H1 (cell line): ENCODE measurements at regions not wholly inside any gene's neighbourhood (a gene's known extent, or its start where the extent isn't known, plus 50 kb on each side); places are given as distances from the start of the nearest gene placed in this dataset.

ENCODE experiments used
- CTCF ChIA-PET: fragments of 300-600 bp; sonication (Branson Sonifier 250); formaldehyde crosslinking; loops from one replicate; lab custom pipeline; 2021; ENCODE audit not compliant: partially characterized antibody; lab: Charles Lee
- POLR2A ChIA-PET: fragments of 300-600 bp; sonication (Branson Sonifier 250); formaldehyde crosslinking; loops from one replicate; lab custom pipeline; 2021; ENCODE audit warnings: inconsistent platforms; ENCODE audit not compliant: partially characterized antibody; lab: Charles Lee
- DNase-seq, 2 experiments: peaks; one replicate each; pipeline versions ENCODE4 v3.0.0 to v3.0.0-alpha.2; 2010 to 2022; ENCODE audit warnings: low spot score in 2 of 2, low read depth in 1 of 2, mixed read lengths in 1 of 2
- FAIRE-seq: peaks from 2 replicates; lab custom pipeline; 2011; peaks lifted over from hg19 to GRCh38; lab: Jason Lieb, UNC
- H2AFZ ChIP-seq: 2 replicates; pipeline ENCODE4 v1.8.1; 2012; ENCODE audit warnings: low read length, inconsistent platforms
- H2AK5ac ChIP-seq: 2 replicates; pipeline ENCODE4 v1.6.1; 2013; ENCODE audit warnings: low read depth, low read length
- H2BK120ac ChIP-seq: replicated peaks from 2 replicates; pipeline ENCODE3; 2013; ENCODE audit warnings: low read depth, low read length, inconsistent platforms
- H2BK12ac ChIP-seq: 2 replicates; pipeline ENCODE4 v1.6.1; 2013; ENCODE audit warnings: low read depth, low read length
- H2BK15ac ChIP-seq: 2 replicates; pipeline ENCODE4 v1.6.1; 2013; ENCODE audit warnings: low read length
- H2BK20ac ChIP-seq: 2 replicates; pipeline ENCODE4 v1.6.1; 2013; ENCODE audit warnings: low read length
- H2BK5ac ChIP-seq: 2 replicates; pipeline ENCODE4 v1.6.1; 2013; ENCODE audit warnings: low read depth, low read length
- H3K14ac ChIP-seq: 2 replicates; pipeline ENCODE4 v1.6.1; 2013; ENCODE audit warnings: inconsistent platforms; ENCODE audit not compliant: insufficient read length
- H3K18ac ChIP-seq: 2 replicates; pipeline ENCODE4 v1.6.1; 2013; ENCODE audit warnings: low read length; ENCODE audit errors: extremely low read depth
- H3K23ac ChIP-seq: 2 replicates; pipeline ENCODE4 v1.6.1; 2013; ENCODE audit warnings: inconsistent platforms; ENCODE audit not compliant: insufficient read length
- H3K23me2 ChIP-seq: 2 replicates; pipeline ENCODE4 v1.6.1; 2013; ENCODE audit warnings: low read depth, low read length
- H3K27ac ChIP-seq: 2 replicates; pipeline ENCODE4 v1.6.1; 2011; ENCODE audit warnings: low read depth, low read length, inconsistent platforms
- H3K27me3 ChIP-seq, 4 experiments: replicated peaks in 1 of 4; 1 replicate in 1 of 4; 2 replicates in 3 of 4; pipeline versions ENCODE4 v1.6.1 to v1.8.1; 2011 to 2013; ENCODE audit warnings: low read length in 3 of 4, mild to moderate bottlenecking in 3 of 4, inconsistent platforms in 2 of 4, mixed read lengths in 2 of 4, moderate library complexity in 1 of 4; ENCODE audit not compliant: control insufficient read depth in 3 of 4, insufficient read depth in 3 of 4; ENCODE audit errors: extremely low read depth in 1 of 4
- H3K36me3 ChIP-seq, 4 experiments: 2 replicates each; pipeline versions ENCODE4 v1.6.1 to v1.8.1; 2011 to 2013; ENCODE audit warnings: mild to moderate bottlenecking in 4 of 4, low read length in 3 of 4, moderate library complexity in 2 of 4, control low read depth in 1 of 4, inconsistent platforms in 1 of 4; ENCODE audit not compliant: insufficient read depth in 4 of 4, control insufficient read depth in 2 of 4
- H3K4ac ChIP-seq: replicated peaks from 2 replicates; pipeline ENCODE3; 2013; ENCODE audit warnings: low read length, low read depth, mixed read lengths, inconsistent platforms; ENCODE audit not compliant: insufficient read length
- H3K4me1 ChIP-seq, 4 experiments: replicated peaks in 1 of 4; 1 replicate in 1 of 4; 2 replicates in 3 of 4; pipeline versions ENCODE4 v1.6.1 to v1.8.1; 2011 to 2013; ENCODE audit warnings: low read length in 3 of 4, inconsistent platforms in 2 of 4, mixed read lengths in 1 of 4; ENCODE audit not compliant: insufficient read depth in 4 of 4, control insufficient read depth in 3 of 4
- H3K4me2 ChIP-seq, 2 experiments: 2 replicates each; pipeline versions ENCODE4 v1.6.1 to v1.8.1; 2011 to 2013; ENCODE audit warnings: low read depth in 2 of 2, low read length in 2 of 2, control low read depth in 1 of 2, inconsistent platforms in 1 of 2, mild to moderate bottlenecking in 1 of 2; ENCODE audit not compliant: insufficient read depth in 1 of 2
- H3K4me3 ChIP-seq, 4 experiments: fragments of 200-600, 300-600 bp in 1 of 4; sonication (generic), shearing (Covaris generic), sonication (Bioruptor Twin) in 1 of 4; 2 replicates each; pipeline versions ENCODE4 v1.5.1 to v1.8.1; 2011 to 2016; ENCODE audit warnings: low read length in 4 of 4, low read depth in 3 of 4, control low read depth in 2 of 4, inconsistent platforms in 2 of 4, mild to moderate bottlenecking in 2 of 4, mixed read lengths in 1 of 4, moderate library complexity in 1 of 4; ENCODE audit not compliant: insufficient read depth in 2 of 4; ENCODE audit errors: extremely low read depth in 1 of 4
- H3K56ac ChIP-seq: replicated peaks from 2 replicates; pipeline ENCODE3; 2013; ENCODE audit warnings: low read depth, mild to moderate bottlenecking, mixed read lengths, low read length, inconsistent platforms; ENCODE audit not compliant: insufficient read length
- H3K79me1 ChIP-seq: 2 replicates; pipeline ENCODE4 v1.6.1; 2013; ENCODE audit warnings: low read depth, low read length, control low read depth
- H3K79me2 ChIP-seq, 2 experiments: 2 replicates each; pipeline versions ENCODE4 v1.6.1 to v1.8.1; 2012 to 2013; ENCODE audit warnings: low read length in 2 of 2, mild to moderate bottlenecking in 2 of 2, inconsistent platforms in 1 of 2; ENCODE audit not compliant: insufficient read depth in 2 of 2, control insufficient read depth in 1 of 2
- H3K9ac ChIP-seq, 4 experiments: replicated peaks in 1 of 4; 1 replicate in 1 of 4; 2 replicates in 3 of 4; pipeline versions ENCODE4 v1.6.1 to v1.8.1; 2011 to 2013; ENCODE audit warnings: low read depth in 3 of 4, low read length in 3 of 4, control low read depth in 2 of 4, mild to moderate bottlenecking in 2 of 4, moderate library complexity in 2 of 4, inconsistent platforms in 1 of 4; ENCODE audit errors: extremely low read depth in 1 of 4
- H3K9me3 ChIP-seq, 2 experiments: 2 replicates each; pipeline versions ENCODE4 v1.6.1 to v1.8.1; 2012 to 2013; ENCODE audit warnings: mild to moderate bottlenecking in 2 of 2, moderate library complexity in 2 of 2, control low read depth in 1 of 2, inconsistent platforms in 1 of 2, low read depth in 1 of 2, low read length in 1 of 2, mixed read lengths in 1 of 2; ENCODE audit not compliant: insufficient read depth in 2 of 2
- H4K20me1 ChIP-seq, 2 experiments: replicated peaks in 1 of 2; 2 replicates each; pipeline versions ENCODE3 to v1.8.1; 2011 to 2013; ENCODE audit warnings: inconsistent platforms in 2 of 2, low read length in 2 of 2, mild to moderate bottlenecking in 1 of 2; ENCODE audit not compliant: insufficient read depth in 2 of 2, control insufficient read depth in 1 of 2
- H4K5ac ChIP-seq: 2 replicates; pipeline ENCODE4 v1.6.1; 2013; ENCODE audit warnings: low read length, low read depth, mixed read lengths, inconsistent platforms; ENCODE audit not compliant: insufficient read length
- H4K8ac ChIP-seq: 2 replicates; pipeline ENCODE4 v1.8.0; 2013; ENCODE audit warnings: mild to moderate bottlenecking, moderate library complexity, low read length, inconsistent platforms; ENCODE audit not compliant: insufficient read depth; ENCODE audit errors: extremely low read depth
- H4K91ac ChIP-seq: replicated peaks from 2 replicates; pipeline ENCODE3; 2013; ENCODE audit warnings: low read length, mixed read lengths, inconsistent platforms; ENCODE audit not compliant: insufficient read length
- CBX8 ChIP-seq: fragments of 300-800, 300-1000 bp; sonication (generic); IDR thresholded peaks from 2 replicates; pipeline ENCODE4 v1.7.1; 2016; ENCODE audit warnings: low read depth, low read length, borderline replicate concordance
- KDM4A ChIP-seq: IDR thresholded peaks from one replicate; pipeline ENCODE4 v1.7.1; 2012; ENCODE audit warnings: low read depth, mild to moderate bottlenecking, moderate library complexity, low read length, inconsistent platforms; ENCODE audit not compliant: severe bottlenecking
- RAD21 ChIP-seq, 2 experiments: IDR thresholded peaks in 1 of 2; conservative IDR thresholded peaks in 1 of 2; 2 replicates each; pipeline ENCODE4 v1.6.1; 2011; ENCODE audit warnings: low read depth in 2 of 2, low read length in 2 of 2, improper control_type of control experiment in 1 of 2, inconsistent platforms in 1 of 2, mild to moderate bottlenecking in 1 of 2, moderate library complexity in 1 of 2
- WGBS, 2 experiments: shearing (Covaris generic) in 1 of 2; methylation state at CpG; one replicate each; pipeline versions ENCODE4 v1.1.6 to v1.1.7; 2013 to 2015; ENCODE audit warnings: low lambda C conversion rate in 2 of 2, mixed read lengths in 2 of 2, inconsistent platforms in 1 of 2, low coverage in 1 of 2, missing lambda C conversion rate in 1 of 2; ENCODE audit not compliant: insufficient replicate concordance in 2 of 2, insufficient coverage in 1 of 2, insufficient read length in 1 of 2; ENCODE audit errors: extremely low coverage in 1 of 2, missing lambda C conversion rate in 1 of 2; 5-methylcytosine and 5-hydroxymethylcytosine counted together

DNA sequence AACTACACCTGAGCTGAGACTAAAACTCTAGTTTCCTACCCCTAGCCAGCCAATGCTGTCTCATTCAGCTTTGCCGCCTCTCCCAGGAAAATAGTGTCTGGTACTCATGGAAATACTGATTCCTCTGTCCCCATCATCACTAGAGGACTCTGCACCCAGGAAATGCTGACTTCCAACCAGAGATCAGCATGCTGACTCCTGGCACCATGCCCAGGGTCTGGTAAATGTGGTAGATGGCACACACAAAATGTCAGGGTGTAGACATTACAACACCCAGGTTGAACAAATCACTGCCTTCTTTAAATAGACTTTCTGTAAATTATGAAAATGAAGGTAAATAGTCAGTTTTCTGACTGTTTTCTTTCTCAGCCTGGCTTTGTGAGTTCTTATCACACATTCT is 307.3 kb upstream of the CHAC2 start:
- Histone ChIP-seq H4K20me1 (no peaks in the 10 kb centered on the region), H3K9ac (no peak overlapping the region), H3K27ac (no peak overlapping the region), H4K5ac (no peak overlapping the region), H2BK15ac (no peak overlapping the region), H2BK120ac (no peak overlapping the region), H2BK5ac (no peak overlapping the region), H3K56ac (no peak overlapping the region), H3K18ac (no peak overlapping the region), H3K14ac (no peak overlapping the region), H3K36me3 (no peaks in the 10 kb centered on the region), H4K8ac (no peak overlapping the region), H2AK5ac (no peak overlapping the region), H3K27me3 (no peaks in the 10 kb centered on the region), H3K79me2 (no peaks in the 10 kb centered on the region), H3K79me1 (no peaks in the 10 kb centered on the region), H2BK12ac (no peak overlapping the region), H3K9me3 (0 out of 4 replicates have a peak, but pooled peaks cover under 1% of the 10 kb centered on the region in 2 experiments), H3K4me3 (no peak overlapping the region), H3K23me2 (no peaks in the 10 kb centered on the region), H2BK20ac (no peak overlapping the region), H3K4ac (no peak overlapping the region), H4K91ac (no peak overlapping the region), H2AFZ (no peak overlapping the region), H3K4me1 (peaks cover 0 to 5% (median 0%) of the 10 kb centered on the region in 4 experiments; a peak in 1 of 7 replicates), H3K4me2 (no peak overlapping the region), H3K23ac (no peak overlapping the region)
- DNase-seq, result no peak
- TF ChIP-seq RAD21 (IDR thresholded peaks at IDR 0.05 in 1 of 2, conservative IDR thresholded peaks at IDR 0.05 in 1 of 2; ENCODE audit: low read depth in 2 of 2, low read length in 2 of 2), result no peak
- no peak for TF ChIP-seq KDM4A
- no peak for TF ChIP-seq CBX8
- POLR2A ChIA-PET, result no interaction called here
- no peak for FAIRE-seq
- CTCF ChIA-PET, result interaction anchor here (1.0 to 1.1 kb wide), 3 partner anchors 18 to 38 kb away, joined by 3 to 5 read pairs (median 4); no protein-coding TSS in a partner anchor
- whole genome bisulfite sequencing, 2 experiments, result 48% methylated on average over 1 of the region's 1 CpG; no CpG with 5 or more reads in 1 of the 2 experiments
